Uterus (tissue), 2 donors: ENCODE measurements at regions not wholly inside any gene's neighbourhood (a gene's known extent, or its start where the extent isn't known, plus 50 kb on each side); places are given as distances from the start of the nearest gene placed in this dataset.

Experiments
- POLR2A ChIP-seq, 2 donors: fragments of 450-650 bp; IDR thresholded peaks; one replicate each; pipeline ENCODE4 v1.6.1; 2016; ENCODE audit warnings: antibody characterized with exemption in 2 of 2, mild to moderate bottlenecking in 1 of 2, moderate library complexity in 1 of 2
- TF ChIP-seq, protein P1 (sequence below), 4 experiments: fragments of 200-600 bp in 2 of 4; fragments of 450-650 bp in 2 of 4; sonication (generic) in 2 of 4; IDR thresholded peaks; one replicate each; pipeline ENCODE4 v1.5.1; 2016 to 2019; ENCODE audit warnings: antibody characterized with exemption in 4 of 4, mild to moderate bottlenecking in 2 of 4, moderate library complexity in 1 of 4

GRCh38 chr7:148483515-148484308 lies 106.9 kb upstream of the C7orf33 start:
- TF ChIP-seq, protein P1, sequence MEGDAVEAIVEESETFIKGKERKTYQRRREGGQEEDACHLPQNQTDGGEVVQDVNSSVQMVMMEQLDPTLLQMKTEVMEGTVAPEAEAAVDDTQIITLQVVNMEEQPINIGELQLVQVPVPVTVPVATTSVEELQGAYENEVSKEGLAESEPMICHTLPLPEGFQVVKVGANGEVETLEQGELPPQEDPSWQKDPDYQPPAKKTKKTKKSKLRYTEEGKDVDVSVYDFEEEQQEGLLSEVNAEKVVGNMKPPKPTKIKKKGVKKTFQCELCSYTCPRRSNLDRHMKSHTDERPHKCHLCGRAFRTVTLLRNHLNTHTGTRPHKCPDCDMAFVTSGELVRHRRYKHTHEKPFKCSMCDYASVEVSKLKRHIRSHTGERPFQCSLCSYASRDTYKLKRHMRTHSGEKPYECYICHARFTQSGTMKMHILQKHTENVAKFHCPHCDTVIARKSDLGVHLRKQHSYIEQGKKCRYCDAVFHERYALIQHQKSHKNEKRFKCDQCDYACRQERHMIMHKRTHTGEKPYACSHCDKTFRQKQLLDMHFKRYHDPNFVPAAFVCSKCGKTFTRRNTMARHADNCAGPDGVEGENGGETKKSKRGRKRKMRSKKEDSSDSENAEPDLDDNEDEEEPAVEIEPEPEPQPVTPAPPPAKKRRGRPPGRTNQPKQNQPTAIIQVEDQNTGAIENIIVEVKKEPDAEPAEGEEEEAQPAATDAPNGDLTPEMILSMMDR (IDR thresholded peaks at IDR 0.05): no peak
- no peak for TF ChIP-seq POLR2A (IDR thresholded peaks at IDR 0.05)
